ENCODE measurements at regions not wholly inside any gene's neighbourhood (a gene's known extent, or its start where the extent isn't known, plus 50 kb on each side); places are given as distances from the start of the nearest gene placed in this dataset.

DNA sequence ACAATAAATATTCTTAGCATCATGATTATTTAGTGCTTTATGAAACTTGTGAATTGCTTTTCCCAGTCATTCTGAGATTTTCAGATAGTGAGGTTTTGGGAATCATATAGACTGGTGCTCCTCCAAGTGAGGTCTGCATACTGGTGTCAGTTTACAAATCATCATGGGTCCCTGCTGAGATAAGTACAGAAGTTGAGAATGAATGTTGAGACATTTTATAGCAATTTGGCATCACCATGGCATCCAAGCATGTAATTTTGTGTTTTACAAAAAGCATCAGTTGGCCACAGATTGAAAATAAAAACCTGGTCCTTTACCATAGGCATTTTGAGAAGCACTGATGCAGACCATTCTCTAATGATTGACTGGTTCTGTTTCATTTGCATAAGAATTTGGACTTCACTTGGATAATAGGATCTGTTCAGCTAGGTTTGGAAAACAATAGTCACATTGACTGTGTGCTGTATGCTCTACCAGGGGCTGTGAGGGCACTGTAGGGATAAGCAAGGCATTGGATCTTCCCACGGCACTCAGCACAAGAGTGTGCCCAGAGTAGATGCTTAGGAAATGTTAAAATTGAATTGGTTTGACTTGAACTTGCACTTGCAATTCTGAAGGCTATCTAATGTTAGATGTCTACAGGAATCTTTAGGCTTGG is 79.0 kb upstream of the JUN start:
- H3K4me3 ChIP-seq: no peak overlapping the region
- TF ChIP-seq EP300 (IDR thresholded peaks at IDR 0.05): no peak
- no peak for TF ChIP-seq POLR2A (IDR thresholded peaks at IDR 0.05)
- TF ChIP-seq CTCF (IDR thresholded peaks at IDR 0.05): no peak
- no peak for DNase-seq (ENCODE audit: low spot score in 2 of 2)
- no peak overlapping the region for H3K27ac ChIP-seq
- H3K4me1 ChIP-seq: peaks cover 0 to 5% (median 0%) of the 10 kb centered on the region in 4 donors
- H3K9me3 ChIP-seq: no peaks in the 10 kb centered on the region
- 58 to 61% methylated on average over 1 of the region's 1 CpG for WGBS, 2 donors
- no peaks in the 10 kb centered on the region for H3K36me3 ChIP-seq
- no peaks in the 10 kb centered on the region for H3K27me3 ChIP-seq

GRCh38 chr1:58864654-58865053 is 80.8 kb upstream of the JUN start:
- Histone ChIP-seq H3K4me3 (no peak overlapping the region), H3K27me3 (no peaks in the 10 kb centered on the region), H3K27ac (no peak overlapping the region), H3K36me3 (no peaks in the 10 kb centered on the region), H3K4me1 (no peaks in the 10 kb centered on the region), H3K9me3 (no peaks in the 10 kb centered on the region)
- TF ChIP-seq CTCF (IDR thresholded peaks at IDR 0.05) (no peak), POLR2A (IDR thresholded peaks at IDR 0.05) (no peak), EP300 (IDR thresholded peaks at IDR 0.05) (no peak)
- no peak for DNase-seq (ENCODE audit: low spot score in 2 of 2)
- WGBS, 2 donors: 94 to 95% methylated on average over 2 of the region's 2 CpGs

- Histone ChIP-seq H3K4me1 (no peaks in the 10 kb centered on the region), H3K36me3 (no peaks in the 10 kb centered on the region), H3K4me3 (no peak overlapping the region), H3K27ac (no peak overlapping the region), H3K9me3 (no peaks in the 10 kb centered on the region), H3K27me3 (no peaks in the 10 kb centered on the region)
- 85 to 87% methylated on average over 2 of the region's 2 CpGs for WGBS, 2 donors
- TF ChIP-seq EP300 (IDR thresholded peaks at IDR 0.05) (no peak), CTCF (IDR thresholded peaks at IDR 0.05) (no peak), POLR2A (IDR thresholded peaks at IDR 0.05) (no peak)
- no peak for DNase-seq (ENCODE audit: low spot score in 2 of 2)
Observed at GRCh38 chr1:58866578-58866977, 82.7 kb upstream of the JUN start.

DNA sequence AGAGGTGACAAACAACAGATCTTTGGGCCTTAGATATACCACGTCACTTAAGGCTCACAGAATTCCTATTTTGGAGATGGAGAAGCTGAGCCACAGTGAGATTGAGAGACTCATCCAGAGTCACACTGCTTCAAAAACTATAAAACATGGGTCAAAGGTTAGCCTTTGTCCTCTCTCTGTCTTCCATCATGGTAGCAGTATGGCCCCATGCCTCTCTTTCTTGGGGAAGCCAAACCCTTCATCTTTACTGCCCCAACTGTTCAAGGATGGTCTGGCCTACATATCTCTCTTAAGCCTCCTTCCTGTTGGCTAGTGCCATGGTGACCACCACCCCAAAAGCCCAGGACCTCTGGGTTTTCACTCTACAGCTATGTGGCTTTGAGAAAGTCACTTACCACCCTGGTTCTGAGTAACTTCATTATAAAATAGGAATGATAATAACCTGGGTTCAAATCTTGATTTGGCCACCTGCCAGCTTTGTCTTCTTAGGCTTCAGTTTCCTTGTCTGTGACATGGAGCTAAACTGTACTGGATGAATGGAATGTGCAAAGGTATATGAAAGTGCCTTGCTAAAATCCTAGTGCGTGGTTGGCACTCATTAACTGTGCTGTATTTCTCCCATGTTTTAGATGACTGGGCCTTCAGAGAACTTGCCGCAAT is 85.9 kb upstream of the JUN start:
- WGBS, 2 donors: 91 to 95% methylated on average over 3 of the region's 3 CpGs
- Histone ChIP-seq H3K27me3 (no peaks in the 10 kb centered on the region), H3K36me3 (no peaks in the 10 kb centered on the region), H3K4me3 (no peak overlapping the region), H3K9me3 (no peaks in the 10 kb centered on the region), H3K27ac (no peak overlapping the region), H3K4me1 (peaks cover 0 to 13% (median 3%) of the 10 kb centered on the region in 4 donors)
- DNase-seq (ENCODE audit: low spot score in 2 of 2): no peak
- no peak for TF ChIP-seq EP300 (IDR thresholded peaks at IDR 0.05)
- TF ChIP-seq POLR2A (IDR thresholded peaks at IDR 0.05): no peak
- no peak for TF ChIP-seq CTCF (IDR thresholded peaks at IDR 0.05)

DNA sequence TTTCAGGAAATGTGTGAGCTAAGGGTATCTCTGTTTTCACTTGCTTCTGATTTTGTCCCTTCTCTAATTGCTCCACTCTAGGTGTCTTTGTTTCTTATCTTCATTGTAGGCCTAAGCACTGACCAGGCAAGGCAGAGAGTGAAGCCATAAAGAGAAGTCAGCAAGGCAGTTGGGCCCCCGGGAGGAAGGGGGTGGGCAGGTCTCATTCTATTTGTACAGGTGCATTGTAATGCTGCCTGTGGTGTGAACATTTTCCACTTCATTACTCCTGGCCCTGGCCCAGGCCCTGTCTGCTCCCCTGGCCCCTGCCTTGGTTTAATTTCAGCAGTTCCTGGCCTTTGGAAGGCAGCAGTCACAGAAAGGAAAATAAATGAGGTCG is 86.4 kb upstream of the JUN start:
- no peak overlapping the region for H3K27ac ChIP-seq
- no peak overlapping the region for H3K4me3 ChIP-seq
- DNase-seq (ENCODE audit: low spot score in 2 of 2): no peak
- 40% methylated on average over 2 of the region's 2 CpGs for WGBS, 2 donors
- no peaks in the 10 kb centered on the region for H3K36me3 ChIP-seq
- peaks cover 0 to 19% (median 3%) of the 10 kb centered on the region in 4 donors for H3K4me1 ChIP-seq
- no peaks in the 10 kb centered on the region for H3K9me3 ChIP-seq
- H3K27me3 ChIP-seq: no peaks in the 10 kb centered on the region
- TF ChIP-seq EP300 (IDR thresholded peaks at IDR 0.05) (no peak), CTCF (IDR thresholded peaks at IDR 0.05) (no peak), POLR2A (IDR thresholded peaks at IDR 0.05) (no peak)

Measured in tibial nerve (tissue), 4 donors.